ENCODE measurements at regions not wholly inside any gene's neighbourhood (a gene's known extent, or its start where the extent isn't known, plus 50 kb on each side); places are given as distances from the start of the nearest gene placed in this dataset.

DNA sequence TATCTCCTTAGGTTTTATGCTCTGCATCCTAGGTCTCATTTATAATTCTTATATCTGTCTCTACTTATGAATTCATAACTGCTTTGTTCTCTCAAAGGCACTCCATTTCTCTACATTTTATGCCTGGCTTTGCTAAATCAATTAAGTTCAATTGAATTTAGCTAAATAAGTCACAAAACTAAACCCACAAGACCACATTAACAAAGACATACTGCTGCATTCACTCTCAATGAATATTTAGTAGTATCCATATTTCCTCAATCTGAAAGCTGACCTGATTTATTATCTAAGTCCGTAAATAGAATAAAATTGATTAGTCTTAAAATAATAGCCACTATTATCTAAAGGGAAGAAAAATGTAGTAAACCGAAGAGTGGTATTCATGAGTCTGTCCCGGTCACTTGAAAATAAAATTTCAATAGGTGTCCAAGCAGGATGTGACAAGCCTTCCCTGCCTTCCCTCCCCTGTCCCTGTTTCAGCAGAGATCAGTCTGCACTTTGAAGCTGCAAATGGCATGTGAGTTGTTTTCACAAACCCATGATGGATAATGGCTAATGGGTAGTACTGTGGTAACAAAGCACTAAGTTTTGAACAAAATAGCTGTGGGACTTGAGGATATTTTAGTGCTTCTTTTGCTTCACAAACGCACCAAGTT is 295.0 kb upstream of the NCAM2 start:
- TF ChIP-seq, protein P1, sequence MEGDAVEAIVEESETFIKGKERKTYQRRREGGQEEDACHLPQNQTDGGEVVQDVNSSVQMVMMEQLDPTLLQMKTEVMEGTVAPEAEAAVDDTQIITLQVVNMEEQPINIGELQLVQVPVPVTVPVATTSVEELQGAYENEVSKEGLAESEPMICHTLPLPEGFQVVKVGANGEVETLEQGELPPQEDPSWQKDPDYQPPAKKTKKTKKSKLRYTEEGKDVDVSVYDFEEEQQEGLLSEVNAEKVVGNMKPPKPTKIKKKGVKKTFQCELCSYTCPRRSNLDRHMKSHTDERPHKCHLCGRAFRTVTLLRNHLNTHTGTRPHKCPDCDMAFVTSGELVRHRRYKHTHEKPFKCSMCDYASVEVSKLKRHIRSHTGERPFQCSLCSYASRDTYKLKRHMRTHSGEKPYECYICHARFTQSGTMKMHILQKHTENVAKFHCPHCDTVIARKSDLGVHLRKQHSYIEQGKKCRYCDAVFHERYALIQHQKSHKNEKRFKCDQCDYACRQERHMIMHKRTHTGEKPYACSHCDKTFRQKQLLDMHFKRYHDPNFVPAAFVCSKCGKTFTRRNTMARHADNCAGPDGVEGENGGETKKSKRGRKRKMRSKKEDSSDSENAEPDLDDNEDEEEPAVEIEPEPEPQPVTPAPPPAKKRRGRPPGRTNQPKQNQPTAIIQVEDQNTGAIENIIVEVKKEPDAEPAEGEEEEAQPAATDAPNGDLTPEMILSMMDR (IDR thresholded peaks at IDR 0.05), result no peak
- TF ChIP-seq POLR2A (IDR thresholded peaks at IDR 0.05) (no peak), EP300 (IDR thresholded peaks at IDR 0.05) (no peak), POLR2AphosphoS5 (IDR thresholded peaks at IDR 0.05) (no peak)
